H1 (cell line): ENCODE measurements at regions not wholly inside any gene's neighbourhood (a gene's known extent, or its start where the extent isn't known, plus 50 kb on each side); places are given as distances from the start of the nearest gene placed in this dataset.

Experiments used
- CTCF ChIA-PET: fragments of 300-600 bp; sonication (Branson Sonifier 250); formaldehyde crosslinking; loops from one replicate; lab custom pipeline; 2021; ENCODE audit not compliant: partially characterized antibody; lab: Charles Lee
- POLR2A ChIA-PET: fragments of 300-600 bp; sonication (Branson Sonifier 250); formaldehyde crosslinking; loops from one replicate; lab custom pipeline; 2021; ENCODE audit warnings: inconsistent platforms; ENCODE audit not compliant: partially characterized antibody; lab: Charles Lee
- DNase-seq, 2 experiments: peaks; one replicate each; pipeline versions ENCODE4 v3.0.0 to v3.0.0-alpha.2; 2010 to 2022; ENCODE audit warnings: low spot score in 2 of 2, low read depth in 1 of 2, mixed read lengths in 1 of 2
- FAIRE-seq: peaks from 2 replicates; lab custom pipeline; 2011; peaks lifted over from hg19 to GRCh38; lab: Jason Lieb, UNC
- H2AFZ ChIP-seq: 2 replicates; pipeline ENCODE4 v1.8.1; 2012; ENCODE audit warnings: low read length, inconsistent platforms
- H2AK5ac ChIP-seq: 2 replicates; pipeline ENCODE4 v1.6.1; 2013; ENCODE audit warnings: low read depth, low read length
- H2BK120ac ChIP-seq: replicated peaks from 2 replicates; pipeline ENCODE3; 2013; ENCODE audit warnings: low read depth, low read length, inconsistent platforms
- H2BK12ac ChIP-seq: 2 replicates; pipeline ENCODE4 v1.6.1; 2013; ENCODE audit warnings: low read depth, low read length
- H2BK15ac ChIP-seq: 2 replicates; pipeline ENCODE4 v1.6.1; 2013; ENCODE audit warnings: low read length
- H2BK20ac ChIP-seq: 2 replicates; pipeline ENCODE4 v1.6.1; 2013; ENCODE audit warnings: low read length
- H2BK5ac ChIP-seq: 2 replicates; pipeline ENCODE4 v1.6.1; 2013; ENCODE audit warnings: low read depth, low read length
- H3K14ac ChIP-seq: 2 replicates; pipeline ENCODE4 v1.6.1; 2013; ENCODE audit warnings: inconsistent platforms; ENCODE audit not compliant: insufficient read length
- H3K18ac ChIP-seq: 2 replicates; pipeline ENCODE4 v1.6.1; 2013; ENCODE audit warnings: low read length; ENCODE audit errors: extremely low read depth
- H3K23ac ChIP-seq: 2 replicates; pipeline ENCODE4 v1.6.1; 2013; ENCODE audit warnings: inconsistent platforms; ENCODE audit not compliant: insufficient read length
- H3K23me2 ChIP-seq: 2 replicates; pipeline ENCODE4 v1.6.1; 2013; ENCODE audit warnings: low read depth, low read length
- H3K27ac ChIP-seq: 2 replicates; pipeline ENCODE4 v1.6.1; 2011; ENCODE audit warnings: low read depth, low read length, inconsistent platforms
- H3K27me3 ChIP-seq, 4 experiments: replicated peaks in 1 of 4; 1 replicate in 1 of 4; 2 replicates in 3 of 4; pipeline versions ENCODE4 v1.6.1 to v1.8.1; 2011 to 2013; ENCODE audit warnings: low read length in 3 of 4, mild to moderate bottlenecking in 3 of 4, inconsistent platforms in 2 of 4, mixed read lengths in 2 of 4, moderate library complexity in 1 of 4; ENCODE audit not compliant: control insufficient read depth in 3 of 4, insufficient read depth in 3 of 4; ENCODE audit errors: extremely low read depth in 1 of 4
- H3K36me3 ChIP-seq, 4 experiments: 2 replicates each; pipeline versions ENCODE4 v1.6.1 to v1.8.1; 2011 to 2013; ENCODE audit warnings: mild to moderate bottlenecking in 4 of 4, low read length in 3 of 4, moderate library complexity in 2 of 4, control low read depth in 1 of 4, inconsistent platforms in 1 of 4; ENCODE audit not compliant: insufficient read depth in 4 of 4, control insufficient read depth in 2 of 4
- H3K4ac ChIP-seq: replicated peaks from 2 replicates; pipeline ENCODE3; 2013; ENCODE audit warnings: low read length, low read depth, mixed read lengths, inconsistent platforms; ENCODE audit not compliant: insufficient read length
- H3K4me1 ChIP-seq, 4 experiments: replicated peaks in 1 of 4; 1 replicate in 1 of 4; 2 replicates in 3 of 4; pipeline versions ENCODE4 v1.6.1 to v1.8.1; 2011 to 2013; ENCODE audit warnings: low read length in 3 of 4, inconsistent platforms in 2 of 4, mixed read lengths in 1 of 4; ENCODE audit not compliant: insufficient read depth in 4 of 4, control insufficient read depth in 3 of 4
- H3K4me2 ChIP-seq, 2 experiments: 2 replicates each; pipeline versions ENCODE4 v1.6.1 to v1.8.1; 2011 to 2013; ENCODE audit warnings: low read depth in 2 of 2, low read length in 2 of 2, control low read depth in 1 of 2, inconsistent platforms in 1 of 2, mild to moderate bottlenecking in 1 of 2; ENCODE audit not compliant: insufficient read depth in 1 of 2
- H3K4me3 ChIP-seq, 4 experiments: fragments of 200-600, 300-600 bp in 1 of 4; sonication (generic), shearing (Covaris generic), sonication (Bioruptor Twin) in 1 of 4; 2 replicates each; pipeline versions ENCODE4 v1.5.1 to v1.8.1; 2011 to 2016; ENCODE audit warnings: low read length in 4 of 4, low read depth in 3 of 4, control low read depth in 2 of 4, inconsistent platforms in 2 of 4, mild to moderate bottlenecking in 2 of 4, mixed read lengths in 1 of 4, moderate library complexity in 1 of 4; ENCODE audit not compliant: insufficient read depth in 2 of 4; ENCODE audit errors: extremely low read depth in 1 of 4
- H3K56ac ChIP-seq: replicated peaks from 2 replicates; pipeline ENCODE3; 2013; ENCODE audit warnings: low read depth, mild to moderate bottlenecking, mixed read lengths, low read length, inconsistent platforms; ENCODE audit not compliant: insufficient read length
- H3K79me1 ChIP-seq: 2 replicates; pipeline ENCODE4 v1.6.1; 2013; ENCODE audit warnings: low read depth, low read length, control low read depth
- H3K79me2 ChIP-seq, 2 experiments: 2 replicates each; pipeline versions ENCODE4 v1.6.1 to v1.8.1; 2012 to 2013; ENCODE audit warnings: low read length in 2 of 2, mild to moderate bottlenecking in 2 of 2, inconsistent platforms in 1 of 2; ENCODE audit not compliant: insufficient read depth in 2 of 2, control insufficient read depth in 1 of 2
- H3K9ac ChIP-seq, 4 experiments: replicated peaks in 1 of 4; 1 replicate in 1 of 4; 2 replicates in 3 of 4; pipeline versions ENCODE4 v1.6.1 to v1.8.1; 2011 to 2013; ENCODE audit warnings: low read depth in 3 of 4, low read length in 3 of 4, control low read depth in 2 of 4, mild to moderate bottlenecking in 2 of 4, moderate library complexity in 2 of 4, inconsistent platforms in 1 of 4; ENCODE audit errors: extremely low read depth in 1 of 4
- H3K9me3 ChIP-seq, 2 experiments: 2 replicates each; pipeline versions ENCODE4 v1.6.1 to v1.8.1; 2012 to 2013; ENCODE audit warnings: mild to moderate bottlenecking in 2 of 2, moderate library complexity in 2 of 2, control low read depth in 1 of 2, inconsistent platforms in 1 of 2, low read depth in 1 of 2, low read length in 1 of 2, mixed read lengths in 1 of 2; ENCODE audit not compliant: insufficient read depth in 2 of 2
- H4K20me1 ChIP-seq, 2 experiments: replicated peaks in 1 of 2; 2 replicates each; pipeline versions ENCODE3 to v1.8.1; 2011 to 2013; ENCODE audit warnings: inconsistent platforms in 2 of 2, low read length in 2 of 2, mild to moderate bottlenecking in 1 of 2; ENCODE audit not compliant: insufficient read depth in 2 of 2, control insufficient read depth in 1 of 2
- H4K5ac ChIP-seq: 2 replicates; pipeline ENCODE4 v1.6.1; 2013; ENCODE audit warnings: low read length, low read depth, mixed read lengths, inconsistent platforms; ENCODE audit not compliant: insufficient read length
- H4K8ac ChIP-seq: 2 replicates; pipeline ENCODE4 v1.8.0; 2013; ENCODE audit warnings: mild to moderate bottlenecking, moderate library complexity, low read length, inconsistent platforms; ENCODE audit not compliant: insufficient read depth; ENCODE audit errors: extremely low read depth
- H4K91ac ChIP-seq: replicated peaks from 2 replicates; pipeline ENCODE3; 2013; ENCODE audit warnings: low read length, mixed read lengths, inconsistent platforms; ENCODE audit not compliant: insufficient read length
- CBX5 ChIP-seq: fragments of 300-800, 300-1000 bp; sonication (generic); IDR thresholded peaks from 2 replicates; pipeline ENCODE4 v1.7.1; 2016; ENCODE audit warnings: antibody characterized with exemption, low read length, low read depth
- GTF2F1 ChIP-seq: IDR thresholded peaks from 2 replicates; pipeline ENCODE4 v1.6.1; 2012; ENCODE audit warnings: low read depth, low read length, improper control_type of control experiment, borderline replicate concordance
- MAFK ChIP-seq: IDR thresholded peaks from 2 replicates; pipeline ENCODE4 v1.6.1; 2012; ENCODE audit warnings: low read depth, mild to moderate bottlenecking, improper control_type of control experiment, low read length
- TBP ChIP-seq: IDR thresholded peaks from 2 replicates; pipeline ENCODE4 v1.6.1; 2011; ENCODE audit warnings: low read depth, low read length, improper control_type of control experiment
- WGBS, 2 experiments: shearing (Covaris generic) in 1 of 2; methylation state at CpG; one replicate each; pipeline versions ENCODE4 v1.1.6 to v1.1.7; 2013 to 2015; ENCODE audit warnings: low lambda C conversion rate in 2 of 2, mixed read lengths in 2 of 2, inconsistent platforms in 1 of 2, low coverage in 1 of 2, missing lambda C conversion rate in 1 of 2; ENCODE audit not compliant: insufficient replicate concordance in 2 of 2, insufficient coverage in 1 of 2, insufficient read length in 1 of 2; ENCODE audit errors: extremely low coverage in 1 of 2, missing lambda C conversion rate in 1 of 2; 5-methylcytosine and 5-hydroxymethylcytosine counted together

GRCh38 chr1:101077849-101078248 is 52.3 kb upstream of the DPH5 start:
- Histone ChIP-seq H3K23ac (no peak overlapping the region), H3K27me3 (no peaks in the 10 kb centered on the region), H2BK20ac (no peak overlapping the region), H3K4me3 (no peak overlapping the region), H3K79me2 (no peaks in the 10 kb centered on the region), H3K4me1 (no peaks in the 10 kb centered on the region), H4K8ac (no peak overlapping the region), H4K20me1 (no peaks in the 10 kb centered on the region), H3K56ac (no peak overlapping the region), H2BK12ac (no peak overlapping the region), H4K91ac (no peak overlapping the region), H3K23me2 (no peaks in the 10 kb centered on the region), H3K4ac (no peak overlapping the region), H2AFZ (no peak overlapping the region), H3K4me2 (no peak overlapping the region), H3K14ac (no peak overlapping the region), H3K18ac (no peak overlapping the region), H3K9ac (no peak overlapping the region), H2BK5ac (no peak overlapping the region), H4K5ac (no peak overlapping the region), H3K9me3 (no peaks in the 10 kb centered on the region), H3K79me1 (no peaks in the 10 kb centered on the region), H2BK15ac (no peak overlapping the region), H3K36me3 (no peaks in the 10 kb centered on the region), H3K27ac (no peak overlapping the region), H2BK120ac (no peak overlapping the region), H2AK5ac (no peak overlapping the region)
- DNase-seq: no peak
- FAIRE-seq: no peak
- WGBS, 2 experiments: 83% methylated on average over 4 of the region's 4 CpGs; no CpG with 5 or more reads in 1 of the 2 experiments
- CTCF ChIA-PET: no interaction called here
- no peak for TF ChIP-seq TBP
- peak; percentile 54; the same call in 1 of the 2 replicates for TF ChIP-seq MAFK
- TF ChIP-seq CBX5: no peak
- no peak for TF ChIP-seq GTF2F1
- POLR2A ChIA-PET: no interaction called here
